Erythroblast (primary cell): ENCODE measurements at regions not wholly inside any gene's neighbourhood (a gene's known extent, or its start where the extent isn't known, plus 50 kb on each side); places are given as distances from the start of the nearest gene placed in this dataset.

ENCODE experiments used
- GATA1 ChIP-seq: IDR thresholded peaks from 2 replicates; pipeline ENCODE4 v1.6.1; 2011; ENCODE audit warnings: low read depth, mild to moderate bottlenecking, control low read depth, low read length, moderate library complexity
- POLR2A ChIP-seq: IDR thresholded peaks from 2 replicates; pipeline ENCODE4 v1.6.1; 2011; ENCODE audit warnings: mild to moderate bottlenecking, low read length

DNA sequence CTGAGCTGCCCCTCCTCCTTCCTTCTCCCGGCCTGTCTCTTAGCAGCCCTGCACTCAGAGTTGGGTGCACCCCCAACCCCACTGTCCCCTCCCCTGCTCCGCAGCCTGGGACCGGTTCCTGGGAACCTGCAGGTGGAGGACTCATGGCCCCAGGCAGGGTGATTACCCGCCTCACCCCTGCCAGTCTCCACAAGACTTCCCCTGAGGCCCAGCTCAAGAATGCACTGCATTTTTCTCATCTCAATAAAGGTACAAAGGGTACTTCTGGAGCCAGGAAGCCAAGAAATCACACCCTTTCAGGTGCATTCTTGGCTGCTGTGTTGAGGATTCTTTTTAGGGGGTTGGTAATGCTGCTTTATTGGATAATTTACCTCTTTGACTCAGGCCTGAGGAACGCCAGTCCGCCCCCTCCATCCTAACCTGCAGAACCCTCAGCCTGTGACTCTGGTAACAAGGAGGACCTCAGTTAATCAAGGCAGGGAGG is 126.3 kb upstream of the TMPRSS2 start:
- no peak for TF ChIP-seq POLR2A
- TF ChIP-seq GATA1 = no peak
